Epithelial cell of esophagus (primary cell): ENCODE measurements at regions not wholly inside any gene's neighbourhood (a gene's known extent, or its start where the extent isn't known, plus 50 kb on each side); places are given as distances from the start of the nearest gene placed in this dataset.

Experiments
- DNase-seq: peaks from one replicate; pipeline ENCODE4 v3.0.0; 2010; ENCODE audit warnings: low read depth
- H3K4me3 ChIP-seq: 2 replicates; pipeline ENCODE4 v1.5.1; 2011; ENCODE audit warnings: mild to moderate bottlenecking, low read length, control low read depth
- CTCF ChIP-seq: IDR thresholded peaks from 2 replicates; pipeline ENCODE4 v1.5.1; 2011; ENCODE audit warnings: low read depth, mild to moderate bottlenecking, low read length, control low read depth, inconsistent platforms; ENCODE audit not compliant: insufficient read depth; ENCODE audit errors: missing control alignments

GRCh38 chr11:27842290-27842689 is 142.0 kb upstream of the BDNF start:
- no peak for DNase-seq
- TF ChIP-seq CTCF, result no peak
- H3K4me3 ChIP-seq, result no peak overlapping the region

- no peak overlapping the region for H3K4me3 ChIP-seq
- no peak for DNase-seq
- TF ChIP-seq CTCF, result no peak
Measured at GRCh38 chr11:27841023-27841422, 140.8 kb upstream of the BDNF start.

- no peak overlapping the region for H3K4me3 ChIP-seq
- peak; percentile 27 for DNase-seq
- TF ChIP-seq CTCF, result peak; percentile 52
Measured at GRCh38 chr11:27839226-27839913, 139.1 kb upstream of the BDNF start.

- DNase-seq, result no peak
- TF ChIP-seq CTCF, result no peak
- H3K4me3 ChIP-seq, result no peak overlapping the region
Measured at GRCh38 chr11:27838674-27839073, 138.4 kb upstream of the BDNF start.

- no peak for TF ChIP-seq CTCF
- DNase-seq, result no peak
- no peak overlapping the region for H3K4me3 ChIP-seq
Measured at GRCh38 chr11:27837895-27838563, 137.8 kb upstream of the BDNF start.

- DNase-seq, result no peak
- H3K4me3 ChIP-seq, result no peak overlapping the region
- TF ChIP-seq CTCF, result no peak
Measured at GRCh38 chr11:27830206-27830605, 130.0 kb upstream of the BDNF start.

GRCh38 chr11:27820249-27820648 is 120.0 kb upstream of the BDNF start:
- H3K4me3 ChIP-seq, result no peak overlapping the region
- no peak for DNase-seq
- no peak for TF ChIP-seq CTCF
